ENCODE measurements at regions not wholly inside any gene's neighbourhood (a gene's known extent, or its start where the extent isn't known, plus 50 kb on each side); places are given as distances from the start of the nearest gene placed in this dataset.

DNA sequence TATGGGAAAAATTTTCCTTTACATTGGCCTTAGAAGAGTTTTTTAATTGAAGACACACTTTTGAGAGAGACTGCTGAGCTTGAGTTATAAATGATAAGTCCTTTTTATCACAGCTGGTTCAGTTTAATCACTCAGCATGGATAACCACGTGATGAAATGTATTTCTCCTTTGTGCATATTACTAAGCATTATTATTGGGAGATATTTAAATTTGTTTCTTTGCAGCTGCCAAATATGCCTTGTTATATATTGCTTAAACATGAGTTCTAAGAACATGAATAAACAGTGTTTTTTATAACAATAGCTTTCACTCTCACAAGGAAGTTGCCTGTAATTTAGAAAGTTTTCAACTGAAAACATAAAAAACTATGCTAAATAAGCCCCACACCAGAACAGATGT is 293.5 kb upstream of the LRFN5 start:
- Histone ChIP-seq H3K9me3 (ENCODE audit: control insufficient read depth, insufficient read depth, low read length) (peaks cover 10% of the 10 kb centered on the region), H3K27me3 (ENCODE audit: control insufficient read depth, insufficient read depth, low read length) (no peaks in the 10 kb centered on the region), H3K36me3 (ENCODE audit: control insufficient read depth, insufficient read depth, low read length) (no peaks in the 10 kb centered on the region), H3K4me3 (ENCODE audit: low read length) (no peak overlapping the region), H3K4me1 (ENCODE audit: control insufficient read depth, insufficient read depth, low read length) (no peaks in the 10 kb centered on the region), H3K27ac (ENCODE audit: low read length) (no peak overlapping the region)
- Mint-ChIP-seq H3K9me3 (peaks cover 9 to 10% of the 10 kb centered on the region in 2 donors), H3K36me3 (no peaks in the 10 kb centered on the region), H3K4me1 (no peaks in the 10 kb centered on the region), H3K27ac (no peak overlapping the region), H3K4me3 (no peak overlapping the region), H3K27me3 (ENCODE audit: low read depth in 2 of 2) (no peaks in the 10 kb centered on the region)
- ATAC-seq (no peak), DNase-seq (no peak)
- no peak for TF ChIP-seq CTCF (IDR thresholded peaks at IDR 0.05)
- intact Hi-C loops (cut with micrococcal nuclease), result no loop called here
- no CpG with 5 or more reads among the region's 1 CpG for WGBS (ENCODE audit: insufficient coverage)

DNA sequence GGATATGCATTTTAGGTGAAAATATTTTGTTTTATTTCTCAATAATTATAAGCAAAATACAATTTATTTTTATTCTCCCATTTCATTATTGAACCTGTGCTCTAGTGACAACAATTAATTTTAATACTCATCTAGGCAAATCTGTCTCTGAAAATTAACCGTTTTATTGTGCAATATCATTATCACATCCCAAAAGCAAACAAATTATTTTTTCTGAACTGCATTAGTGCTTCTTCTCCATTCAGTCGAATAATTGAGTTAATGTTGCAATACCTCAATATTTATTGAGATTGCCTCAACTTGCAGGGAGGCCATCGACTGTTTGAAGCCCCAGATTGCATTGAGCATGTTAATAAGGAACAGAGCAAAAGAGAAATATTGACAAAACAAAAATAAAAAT is 303.2 kb upstream of the LRFN5 start:
- H3K36me3 Mint-ChIP-seq, result no peaks in the 10 kb centered on the region
- no peak for TF ChIP-seq CTCF (IDR thresholded peaks at IDR 0.05)
- peaks cover 8 to 19% of the 10 kb centered on the region in 2 donors for H3K9me3 Mint-ChIP-seq
- intact Hi-C loops (cut with micrococcal nuclease), result no loop called here
- WGBS (ENCODE audit: insufficient coverage), result 88% methylated on average over 2 of the region's 3 CpGs
- H3K4me1 Mint-ChIP-seq, result no peaks in the 10 kb centered on the region
- ATAC-seq (no peak), DNase-seq (no peak)
- Histone ChIP-seq H3K4me1 (ENCODE audit: control insufficient read depth, insufficient read depth, low read length) (no peaks in the 10 kb centered on the region), H3K27me3 (ENCODE audit: control insufficient read depth, insufficient read depth, low read length) (no peaks in the 10 kb centered on the region), H3K4me3 (ENCODE audit: low read length) (no peak overlapping the region), H3K9me3 (ENCODE audit: control insufficient read depth, insufficient read depth, low read length) (no peaks in the 10 kb centered on the region), H3K27ac (ENCODE audit: low read length) (no peak overlapping the region), H3K36me3 (ENCODE audit: control insufficient read depth, insufficient read depth, low read length) (no peaks in the 10 kb centered on the region)
- no peak overlapping the region for H3K27ac Mint-ChIP-seq
- no peak overlapping the region for H3K4me3 Mint-ChIP-seq
- no peaks in the 10 kb centered on the region for H3K27me3 Mint-ChIP-seq (ENCODE audit: low read depth in 2 of 2)

DNA sequence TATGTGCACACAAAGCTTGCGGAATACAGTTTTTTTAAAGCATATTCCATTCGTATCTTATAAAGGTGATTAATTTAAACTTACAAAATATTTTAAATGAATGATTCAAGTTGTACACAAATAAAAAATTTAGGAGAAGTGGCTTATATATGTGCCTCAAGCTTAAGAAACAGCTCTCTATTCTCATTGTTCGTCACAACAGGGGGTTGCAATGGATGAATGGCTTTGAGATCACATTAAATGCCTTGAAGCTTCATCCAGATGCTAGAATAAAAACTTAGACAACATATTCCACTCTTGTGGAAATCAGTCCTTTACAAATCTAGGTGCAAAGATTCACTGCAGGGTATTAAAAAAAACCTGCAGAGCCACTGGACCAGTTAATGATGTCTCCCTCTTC is 303.9 kb upstream of the LRFN5 start:
- H3K36me3 Mint-ChIP-seq, result no peaks in the 10 kb centered on the region
- WGBS (ENCODE audit: insufficient coverage), result 73% methylated on average over 2 of the region's 3 CpGs
- no peaks in the 10 kb centered on the region for H3K27me3 Mint-ChIP-seq (ENCODE audit: low read depth in 2 of 2)
- Histone ChIP-seq H3K4me3 (ENCODE audit: low read length) (no peak overlapping the region), H3K9me3 (ENCODE audit: control insufficient read depth, insufficient read depth, low read length) (no peaks in the 10 kb centered on the region), H3K4me1 (ENCODE audit: control insufficient read depth, insufficient read depth, low read length) (no peaks in the 10 kb centered on the region), H3K36me3 (ENCODE audit: control insufficient read depth, insufficient read depth, low read length) (no peaks in the 10 kb centered on the region), H3K27ac (ENCODE audit: low read length) (no peak overlapping the region), H3K27me3 (ENCODE audit: control insufficient read depth, insufficient read depth, low read length) (no peaks in the 10 kb centered on the region)
- peaks cover 8 to 21% of the 10 kb centered on the region in 2 donors for H3K9me3 Mint-ChIP-seq
- H3K4me1 Mint-ChIP-seq, result no peaks in the 10 kb centered on the region
- intact Hi-C loops (cut with micrococcal nuclease), result no loop called here
- ATAC-seq, result no peak
- no peak overlapping the region for H3K27ac Mint-ChIP-seq
- no peak for TF ChIP-seq CTCF (IDR thresholded peaks at IDR 0.05)
- H3K4me3 Mint-ChIP-seq, result no peak overlapping the region
- no peak for DNase-seq

GRCh38 chr14:41299924-41300323 is 306.8 kb upstream of the LRFN5 start:
- 78% methylated on average over 2 of the region's 4 CpGs for WGBS (ENCODE audit: insufficient coverage)
- ATAC-seq, result no peak

More at GRCh38 chr14:41299924-41300323, 306.8 kb upstream of the LRFN5 start:
- no peak overlapping the region for H3K4me3 Mint-ChIP-seq
- no peak for TF ChIP-seq CTCF (IDR thresholded peaks at IDR 0.05)
- DNase-seq, result no peak
- H3K27ac Mint-ChIP-seq, result no peak overlapping the region
- no peaks in the 10 kb centered on the region for H3K27me3 Mint-ChIP-seq (ENCODE audit: low read depth in 2 of 2)
- Histone ChIP-seq H3K36me3 (ENCODE audit: control insufficient read depth, insufficient read depth, low read length) (no peaks in the 10 kb centered on the region), H3K27ac (ENCODE audit: low read length) (no peak overlapping the region), H3K27me3 (ENCODE audit: control insufficient read depth, insufficient read depth, low read length) (no peaks in the 10 kb centered on the region), H3K4me3 (ENCODE audit: low read length) (no peak overlapping the region), H3K4me1 (ENCODE audit: control insufficient read depth, insufficient read depth, low read length) (no peaks in the 10 kb centered on the region), H3K9me3 (ENCODE audit: control insufficient read depth, insufficient read depth, low read length) (no peaks in the 10 kb centered on the region)
- no peaks in the 10 kb centered on the region for H3K4me1 Mint-ChIP-seq
- intact Hi-C loops (cut with micrococcal nuclease), result no loop called here
- H3K9me3 Mint-ChIP-seq, result peaks cover 4 to 17% of the 10 kb centered on the region in 2 donors
- no peaks in the 10 kb centered on the region for H3K36me3 Mint-ChIP-seq
